ENCODE measurements at regions not wholly inside any gene's neighbourhood (a gene's known extent, or its start where the extent isn't known, plus 50 kb on each side); places are given as distances from the start of the nearest gene placed in this dataset.
"Not testable (repeated sequence)": the region's sequence is repeated elsewhere in the genome, so short reads cannot be mapped to it uniquely, and the experiment has no call there.

DNA sequence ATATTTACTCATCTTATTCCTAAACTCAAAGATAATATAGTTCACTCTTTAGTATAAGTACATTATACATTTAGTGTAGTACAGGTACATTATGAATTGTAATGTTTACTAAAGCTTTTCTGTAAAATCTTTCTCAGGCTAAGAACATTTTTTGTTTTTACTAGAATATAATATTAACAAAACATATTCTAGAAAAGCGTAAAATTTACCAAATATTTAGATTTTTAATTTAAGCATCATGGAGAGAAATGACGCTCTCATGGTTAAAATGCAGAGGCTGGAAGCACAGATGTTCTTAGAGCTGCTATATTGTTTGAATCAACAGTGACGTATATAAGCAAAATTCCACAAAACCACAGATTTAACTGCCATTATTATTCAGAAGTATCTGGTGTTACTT is 54.7 kb upstream of the NBPF15 start:
- DNase-seq (ENCODE audit: extremely low read depth, insufficient read length); H3K27me3 ChIP-seq (replicated peaks; ENCODE audit: control insufficient read depth, insufficient read depth, low read length); H3K36me3 ChIP-seq (ENCODE audit: control insufficient read depth, insufficient read depth, low read length); H3K4me3 ChIP-seq (replicated peaks; ENCODE audit: low read depth, low read length): not testable (repeated sequence)

DNA sequence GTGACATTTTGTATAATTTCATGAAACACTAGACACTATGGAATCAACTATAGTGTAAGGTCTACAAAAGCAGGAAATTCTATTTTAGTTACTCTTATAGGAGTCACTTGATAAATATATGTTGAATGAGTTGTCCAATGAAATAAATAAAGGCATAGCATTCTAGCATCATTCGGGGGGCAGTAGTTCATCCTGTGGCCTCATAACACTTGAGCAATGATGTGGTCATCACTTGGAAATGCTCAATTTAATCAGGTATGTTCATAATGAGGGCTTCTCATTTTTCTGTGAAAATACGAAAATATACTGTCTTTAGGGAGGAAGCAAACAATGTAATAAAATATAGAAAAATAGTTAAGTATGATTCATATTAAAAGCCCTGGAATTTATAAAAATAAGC is 55.4 kb upstream of the NBPF15 start:
- DNase-seq (ENCODE audit: extremely low read depth, insufficient read length); H3K4me3 ChIP-seq (replicated peaks; ENCODE audit: low read depth, low read length); H3K27me3 ChIP-seq (replicated peaks; ENCODE audit: control insufficient read depth, insufficient read depth, low read length); H3K36me3 ChIP-seq (ENCODE audit: control insufficient read depth, insufficient read depth, low read length): not testable (repeated sequence)

DNA sequence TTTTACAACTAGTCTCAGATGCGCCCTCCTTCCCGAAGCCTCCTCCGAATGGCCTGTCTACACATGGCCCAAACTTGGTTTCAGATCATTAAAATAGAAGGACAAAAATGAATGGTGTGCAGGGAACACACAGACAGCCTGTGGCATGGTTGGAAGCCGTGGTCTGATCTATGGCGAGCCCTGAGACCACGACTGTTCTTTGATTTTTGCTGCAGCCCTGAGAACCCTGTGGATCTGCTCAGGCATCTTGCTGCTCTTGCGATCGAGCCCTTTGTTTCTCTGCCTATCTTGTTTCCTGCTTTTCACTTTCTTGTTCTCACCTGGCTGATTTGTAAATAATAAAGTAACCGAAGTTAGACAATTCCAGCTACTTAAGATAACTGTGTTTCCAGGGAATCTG is 57.0 kb upstream of the NBPF15 start:
- H3K36me3 ChIP-seq (ENCODE audit: control insufficient read depth, insufficient read depth, low read length); H3K27me3 ChIP-seq (replicated peaks; ENCODE audit: control insufficient read depth, insufficient read depth, low read length); DNase-seq (ENCODE audit: extremely low read depth, insufficient read length); H3K4me3 ChIP-seq (replicated peaks; ENCODE audit: low read depth, low read length): not testable (repeated sequence)

DNA sequence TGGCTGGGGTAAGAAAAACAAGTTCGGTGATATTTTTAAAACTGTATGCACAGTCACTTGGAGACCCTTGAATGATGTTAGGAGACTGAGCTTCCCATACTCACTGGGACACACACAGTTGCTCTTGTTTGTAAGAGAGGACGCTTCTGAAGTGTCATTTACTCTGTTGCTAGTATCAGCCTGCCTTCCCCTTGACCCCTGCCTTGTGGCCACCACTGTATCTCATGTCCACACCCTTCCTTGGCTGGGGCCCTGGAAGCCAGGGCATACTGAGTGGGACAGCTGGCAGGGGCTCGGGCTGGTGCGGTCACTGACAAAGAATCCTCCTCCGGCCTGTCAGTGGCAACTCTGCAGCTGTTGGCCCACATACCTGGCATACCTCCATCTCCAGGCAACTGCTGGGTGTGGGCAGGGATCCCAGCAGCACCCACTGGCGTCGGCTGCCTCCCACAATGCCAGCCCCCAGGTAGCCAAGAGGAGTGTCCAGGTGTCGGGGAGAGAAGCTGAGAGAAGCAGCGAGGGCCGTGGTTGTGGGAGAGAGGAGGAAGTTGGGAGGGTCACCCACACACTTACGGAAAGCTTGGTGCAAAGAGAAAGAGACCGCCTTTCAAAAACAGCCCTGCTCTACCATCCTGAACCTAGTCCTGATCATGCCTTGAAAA is 58.2 kb upstream of the NBPF15 start:
- DNase-seq (ENCODE audit: extremely low read depth, insufficient read length); H3K27me3 ChIP-seq (replicated peaks; ENCODE audit: control insufficient read depth, insufficient read depth, low read length); H3K4me3 ChIP-seq (replicated peaks; ENCODE audit: low read depth, low read length); H3K36me3 ChIP-seq (ENCODE audit: control insufficient read depth, insufficient read depth, low read length): not testable (repeated sequence)

DNA sequence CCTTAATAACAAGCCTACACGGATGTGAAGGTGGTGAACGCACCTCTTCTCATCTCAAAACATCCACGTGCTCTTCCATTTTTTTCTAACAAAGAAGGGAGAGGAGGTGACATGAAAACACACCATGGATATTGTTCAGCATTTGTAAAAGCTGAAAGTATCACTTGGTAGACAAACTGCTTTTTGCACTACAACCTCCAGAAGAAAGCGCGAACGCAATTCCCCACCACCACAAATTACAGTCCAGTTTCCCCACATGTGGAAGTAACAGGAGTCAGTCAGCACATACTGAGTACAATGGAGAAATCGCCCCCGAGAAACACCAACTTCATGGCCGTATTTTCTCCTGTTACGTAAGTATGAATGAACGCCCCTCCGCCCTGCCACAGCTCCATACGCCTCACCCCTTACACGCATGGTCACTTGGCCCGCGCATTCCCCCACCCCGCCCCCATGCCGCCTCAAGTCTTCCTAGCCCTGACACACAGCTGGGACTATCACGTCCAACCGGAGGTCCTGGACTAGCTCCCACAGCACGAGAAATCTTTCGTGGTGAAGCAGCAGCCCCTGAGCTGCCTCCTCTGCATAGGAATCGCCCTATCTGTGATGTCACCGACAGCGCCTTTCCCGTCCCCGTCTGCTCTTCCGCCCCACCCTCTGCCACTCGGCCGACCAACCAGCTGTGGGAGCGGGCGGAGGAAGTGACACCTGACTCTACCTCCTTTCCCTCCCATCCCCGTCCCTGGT is 62.4 kb upstream of the NBPF15 start:
- H3K27me3 ChIP-seq (replicated peaks; ENCODE audit: control insufficient read depth, insufficient read depth, low read length); H3K36me3 ChIP-seq (ENCODE audit: control insufficient read depth, insufficient read depth, low read length): not testable (repeated sequence)
- H3K4me3 ChIP-seq (replicated peaks; ENCODE audit: low read depth, low read length) = peak overlapping the region; percentile 47
- DNase-seq (ENCODE audit: extremely low read depth, insufficient read length) = peak; percentile 77

DNA sequence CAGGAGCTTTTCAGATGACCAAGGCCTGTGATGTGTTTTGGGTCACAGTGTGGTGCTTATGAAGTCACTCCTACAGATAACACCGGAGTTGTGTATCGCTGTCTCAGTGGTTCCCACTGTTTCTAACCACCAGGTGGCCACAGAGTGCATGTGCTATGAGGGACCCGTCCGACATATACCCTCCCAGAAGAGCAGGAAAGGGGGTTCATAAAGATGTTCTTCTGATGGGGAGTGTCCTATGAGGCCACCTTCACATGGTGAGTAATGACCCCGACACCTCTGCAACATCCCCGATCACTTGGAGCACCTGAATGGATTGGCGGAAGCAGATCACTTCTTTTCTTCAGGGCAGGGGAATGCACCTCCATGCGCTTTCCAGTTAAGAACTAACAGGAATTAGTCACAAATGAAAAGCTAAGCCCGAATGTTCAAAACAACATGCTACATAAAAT is 60.5 kb upstream of the PPIAL4F start:
- TF ChIP-seq, protein P1, sequence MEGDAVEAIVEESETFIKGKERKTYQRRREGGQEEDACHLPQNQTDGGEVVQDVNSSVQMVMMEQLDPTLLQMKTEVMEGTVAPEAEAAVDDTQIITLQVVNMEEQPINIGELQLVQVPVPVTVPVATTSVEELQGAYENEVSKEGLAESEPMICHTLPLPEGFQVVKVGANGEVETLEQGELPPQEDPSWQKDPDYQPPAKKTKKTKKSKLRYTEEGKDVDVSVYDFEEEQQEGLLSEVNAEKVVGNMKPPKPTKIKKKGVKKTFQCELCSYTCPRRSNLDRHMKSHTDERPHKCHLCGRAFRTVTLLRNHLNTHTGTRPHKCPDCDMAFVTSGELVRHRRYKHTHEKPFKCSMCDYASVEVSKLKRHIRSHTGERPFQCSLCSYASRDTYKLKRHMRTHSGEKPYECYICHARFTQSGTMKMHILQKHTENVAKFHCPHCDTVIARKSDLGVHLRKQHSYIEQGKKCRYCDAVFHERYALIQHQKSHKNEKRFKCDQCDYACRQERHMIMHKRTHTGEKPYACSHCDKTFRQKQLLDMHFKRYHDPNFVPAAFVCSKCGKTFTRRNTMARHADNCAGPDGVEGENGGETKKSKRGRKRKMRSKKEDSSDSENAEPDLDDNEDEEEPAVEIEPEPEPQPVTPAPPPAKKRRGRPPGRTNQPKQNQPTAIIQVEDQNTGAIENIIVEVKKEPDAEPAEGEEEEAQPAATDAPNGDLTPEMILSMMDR (IDR thresholded peaks at IDR 0.05; ENCODE audit: insufficient read depth, low read length, poor library complexity, severe bottlenecking) = peak; percentile 20
- not testable (repeated sequence) for DNase-seq (ENCODE audit: extremely low read depth, insufficient read length); H3K4me3 ChIP-seq (replicated peaks; ENCODE audit: low read depth, low read length); H3K27me3 ChIP-seq (replicated peaks; ENCODE audit: control insufficient read depth, insufficient read depth, low read length); H3K36me3 ChIP-seq (ENCODE audit: control insufficient read depth, insufficient read depth, low read length)

DNA sequence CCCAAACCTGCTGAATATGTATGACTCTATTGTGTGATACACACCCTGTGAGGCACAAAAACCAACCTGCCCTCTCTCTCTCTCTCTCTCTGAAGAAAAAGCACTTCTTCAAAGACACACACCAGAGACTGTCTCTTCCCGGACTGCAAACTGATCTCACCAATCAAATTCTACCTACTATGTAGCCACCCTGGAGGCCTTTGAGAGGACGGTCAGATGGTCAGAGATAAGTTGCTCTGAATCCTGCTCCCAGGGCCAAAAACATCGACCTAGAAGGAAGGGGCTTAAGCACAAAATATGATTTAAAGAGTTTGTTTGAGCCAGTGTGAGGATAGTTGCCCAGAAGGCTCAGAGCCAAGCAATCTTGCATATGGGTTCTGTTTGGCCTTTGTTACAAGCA is 59.2 kb upstream of the PPIAL4F start:
- H3K27me3 ChIP-seq (replicated peaks; ENCODE audit: control insufficient read depth, insufficient read depth, low read length); H3K4me3 ChIP-seq (replicated peaks; ENCODE audit: low read depth, low read length); DNase-seq (ENCODE audit: extremely low read depth, insufficient read length); H3K36me3 ChIP-seq (ENCODE audit: control insufficient read depth, insufficient read depth, low read length): not testable (repeated sequence)

DNA sequence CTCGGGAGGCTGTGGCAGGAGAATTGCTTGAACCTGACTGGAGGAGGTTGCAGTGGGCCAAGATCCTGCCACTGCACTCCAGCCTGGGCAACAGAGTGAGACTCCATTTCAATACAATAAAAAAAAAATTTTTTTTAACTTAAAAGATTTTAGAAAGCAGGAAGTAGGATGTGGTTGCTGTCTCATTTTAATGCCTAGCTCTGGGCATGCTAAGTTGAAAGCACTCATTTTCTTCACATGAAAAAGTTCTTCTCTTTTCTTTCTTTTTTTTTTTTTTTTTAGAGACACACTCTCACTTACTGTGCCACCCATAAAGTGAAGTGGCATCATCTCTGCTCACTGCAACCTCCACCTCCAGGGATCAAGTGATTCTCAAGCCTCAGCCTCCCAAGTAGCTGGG is 58.4 kb upstream of the PPIAL4F start:
- not testable (repeated sequence) for H3K36me3 ChIP-seq (ENCODE audit: control insufficient read depth, insufficient read depth, low read length); H3K27me3 ChIP-seq (replicated peaks; ENCODE audit: control insufficient read depth, insufficient read depth, low read length); H3K4me3 ChIP-seq (replicated peaks; ENCODE audit: low read depth, low read length); DNase-seq (ENCODE audit: extremely low read depth, insufficient read length)

DNA sequence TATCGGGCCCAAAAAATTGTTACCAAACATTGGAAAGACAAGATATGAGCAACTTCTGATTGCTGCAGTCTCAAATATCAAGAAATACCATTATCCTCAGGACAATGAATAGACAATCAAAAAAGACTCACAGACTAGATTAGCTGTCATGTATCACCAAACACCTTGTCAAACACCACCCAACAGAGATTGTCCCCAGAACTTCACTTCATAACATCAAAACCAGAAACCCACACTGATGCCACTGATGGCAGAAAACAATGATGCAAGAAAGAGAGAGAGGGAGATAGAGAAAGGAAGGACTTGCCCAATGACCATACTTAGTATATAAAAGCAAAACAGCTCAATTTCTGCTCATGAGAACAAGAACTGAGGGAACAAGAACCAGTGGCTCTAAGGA is 56.0 kb upstream of the PPIAL4F start:
- not testable (repeated sequence) for DNase-seq (ENCODE audit: extremely low read depth, insufficient read length); H3K36me3 ChIP-seq (ENCODE audit: control insufficient read depth, insufficient read depth, low read length); H3K27me3 ChIP-seq (replicated peaks; ENCODE audit: control insufficient read depth, insufficient read depth, low read length); H3K4me3 ChIP-seq (replicated peaks; ENCODE audit: low read depth, low read length)

DNA sequence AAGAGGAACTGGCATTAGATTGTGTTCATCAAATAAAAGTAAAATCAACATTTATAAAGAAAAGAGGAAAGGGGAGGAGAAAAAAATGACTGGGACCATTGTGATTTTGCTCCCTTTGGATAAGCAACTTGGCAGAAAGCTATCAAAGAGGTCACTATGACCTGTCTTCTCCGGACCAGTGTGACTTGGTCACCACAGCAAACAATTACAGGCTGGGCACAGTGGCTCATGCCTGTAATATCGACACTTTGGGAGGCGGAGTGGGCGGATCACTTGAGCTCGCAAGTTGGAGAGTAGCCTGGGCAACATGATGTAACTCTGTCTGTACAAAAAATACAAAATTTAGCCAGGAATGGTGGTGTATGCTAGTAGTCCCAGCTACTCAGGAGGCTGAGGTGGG is 55.5 kb upstream of the PPIAL4F start:
- H3K36me3 ChIP-seq (ENCODE audit: control insufficient read depth, insufficient read depth, low read length); H3K4me3 ChIP-seq (replicated peaks; ENCODE audit: low read depth, low read length); H3K27me3 ChIP-seq (replicated peaks; ENCODE audit: control insufficient read depth, insufficient read depth, low read length); DNase-seq (ENCODE audit: extremely low read depth, insufficient read length): not testable (repeated sequence)

DNA sequence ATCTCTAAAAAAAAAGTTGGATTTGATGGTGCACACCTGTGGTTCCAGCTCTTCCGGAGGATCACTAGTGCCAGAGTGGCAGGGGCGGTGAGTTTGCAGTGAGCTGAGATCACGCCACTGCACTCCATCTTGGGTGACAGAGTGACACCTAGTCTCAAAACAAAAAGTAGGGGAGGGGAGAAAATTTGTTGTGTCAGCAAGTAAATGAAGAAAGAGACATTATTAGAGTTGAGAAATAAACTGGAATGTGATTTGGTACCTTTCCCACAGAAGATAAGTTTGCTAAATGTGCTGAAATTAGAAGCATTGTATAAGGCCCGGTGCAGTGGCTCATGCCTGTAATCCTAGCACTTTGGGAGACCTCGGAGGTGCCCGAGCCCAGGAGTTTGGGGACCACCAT is 54.0 kb upstream of the PPIAL4F start:
- not testable (repeated sequence) for H3K36me3 ChIP-seq (ENCODE audit: control insufficient read depth, insufficient read depth, low read length); DNase-seq (ENCODE audit: extremely low read depth, insufficient read length); H3K4me3 ChIP-seq (replicated peaks; ENCODE audit: low read depth, low read length); H3K27me3 ChIP-seq (replicated peaks; ENCODE audit: control insufficient read depth, insufficient read depth, low read length)

DNA sequence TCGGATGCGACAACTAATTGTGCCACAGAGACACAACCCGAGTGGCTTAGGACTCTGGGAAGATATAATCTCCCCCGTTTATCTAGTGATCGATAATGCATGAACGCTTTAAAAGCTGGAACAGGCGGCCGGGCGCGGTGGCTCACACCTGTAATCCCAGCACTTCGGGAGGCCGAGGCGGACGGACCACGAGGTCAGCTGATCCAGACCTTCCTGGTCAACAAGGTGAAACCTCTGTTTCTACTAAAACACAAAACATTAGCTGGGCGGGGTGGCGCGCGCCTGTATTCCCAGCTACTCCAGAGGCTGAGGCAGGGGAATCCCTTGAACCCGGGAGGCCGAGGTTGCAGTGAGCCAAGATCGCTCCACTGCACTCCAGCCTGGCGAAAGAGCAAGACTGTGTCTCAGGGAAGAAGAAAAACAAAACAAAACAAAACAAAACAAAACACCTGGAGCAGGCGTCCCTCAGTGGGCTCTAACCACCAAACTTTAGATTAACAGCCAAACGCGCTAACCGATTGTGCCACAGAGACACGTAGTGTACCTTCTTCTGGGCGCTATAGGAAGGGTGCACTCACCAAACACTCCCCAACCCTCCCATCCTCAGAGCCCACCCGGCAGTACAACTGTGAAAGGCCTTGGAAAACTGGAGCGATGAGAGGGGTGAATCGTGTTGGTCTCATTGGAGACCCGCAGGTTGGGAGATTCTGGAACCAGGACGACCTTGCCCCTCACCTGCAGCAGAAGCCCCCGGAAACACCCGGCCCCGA is 53.3 kb upstream of the PPIAL4F start:
- not testable (repeated sequence) for DNase-seq (ENCODE audit: extremely low read depth, insufficient read length); H3K36me3 ChIP-seq (ENCODE audit: control insufficient read depth, insufficient read depth, low read length); H3K4me3 ChIP-seq (replicated peaks; ENCODE audit: low read depth, low read length); H3K27me3 ChIP-seq (replicated peaks; ENCODE audit: control insufficient read depth, insufficient read depth, low read length)

Data from GM06990 (cell line).